ENCODE measurements at regions not wholly inside any gene's neighbourhood (a gene's known extent, or its start where the extent isn't known, plus 50 kb on each side); places are given as distances from the start of the nearest gene placed in this dataset.

DNA sequence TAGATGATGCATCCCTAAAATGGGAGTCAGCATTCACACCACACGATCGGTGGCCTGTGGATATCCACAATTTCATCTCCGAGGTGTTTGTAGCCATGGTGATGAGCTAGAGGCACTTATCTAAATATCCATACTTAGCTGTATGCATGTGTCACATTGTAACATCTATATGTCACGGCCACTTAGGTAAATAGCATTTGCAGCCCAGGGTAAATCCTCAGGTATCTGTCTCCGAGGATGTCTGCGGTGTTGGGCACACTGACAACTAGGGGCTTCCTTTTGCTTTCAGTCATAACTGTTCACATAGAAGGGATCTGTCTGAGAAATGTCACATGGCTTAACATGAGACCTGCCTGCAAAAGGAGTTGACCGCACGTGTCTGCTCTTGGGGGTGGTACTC lies 455.2 kb upstream of the ZFHX3 start:
- Histone ChIP-seq H3K9me3 (ENCODE audit: insufficient read depth, low read length) (no peaks in the 10 kb centered on the region), H4K20me1 (ENCODE audit: insufficient read depth, low read length) (no peaks in the 10 kb centered on the region), H3K4me2 (ENCODE audit: low read length) (no peak overlapping the region), H3K4me1 (ENCODE audit: low read length) (no peaks in the 10 kb centered on the region), H3K36me3 (replicated peaks; ENCODE audit: low read depth, low read length) (no peaks in the 10 kb centered on the region), H3K27me3 (ENCODE audit: low read depth, low read length) (peaks cover 9% of the 10 kb centered on the region; the same call in 1 of the 2 replicates), H3K9ac (ENCODE audit: low read length) (no peak overlapping the region), H3K79me2 (ENCODE audit: low read length) (no peaks in the 10 kb centered on the region), H2AFZ (ENCODE audit: low read depth, low read length) (no peak overlapping the region), H3K4me3 (ENCODE audit: low read length) (no peak overlapping the region), H3K27ac (ENCODE audit: low read length) (no peak overlapping the region)
- no peak for TF ChIP-seq EZH2phosphoT487 (IDR thresholded peaks at IDR 0.05; ENCODE audit: low read depth)
- TF ChIP-seq, protein P1, sequence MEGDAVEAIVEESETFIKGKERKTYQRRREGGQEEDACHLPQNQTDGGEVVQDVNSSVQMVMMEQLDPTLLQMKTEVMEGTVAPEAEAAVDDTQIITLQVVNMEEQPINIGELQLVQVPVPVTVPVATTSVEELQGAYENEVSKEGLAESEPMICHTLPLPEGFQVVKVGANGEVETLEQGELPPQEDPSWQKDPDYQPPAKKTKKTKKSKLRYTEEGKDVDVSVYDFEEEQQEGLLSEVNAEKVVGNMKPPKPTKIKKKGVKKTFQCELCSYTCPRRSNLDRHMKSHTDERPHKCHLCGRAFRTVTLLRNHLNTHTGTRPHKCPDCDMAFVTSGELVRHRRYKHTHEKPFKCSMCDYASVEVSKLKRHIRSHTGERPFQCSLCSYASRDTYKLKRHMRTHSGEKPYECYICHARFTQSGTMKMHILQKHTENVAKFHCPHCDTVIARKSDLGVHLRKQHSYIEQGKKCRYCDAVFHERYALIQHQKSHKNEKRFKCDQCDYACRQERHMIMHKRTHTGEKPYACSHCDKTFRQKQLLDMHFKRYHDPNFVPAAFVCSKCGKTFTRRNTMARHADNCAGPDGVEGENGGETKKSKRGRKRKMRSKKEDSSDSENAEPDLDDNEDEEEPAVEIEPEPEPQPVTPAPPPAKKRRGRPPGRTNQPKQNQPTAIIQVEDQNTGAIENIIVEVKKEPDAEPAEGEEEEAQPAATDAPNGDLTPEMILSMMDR (IDR thresholded peaks at IDR 0.05; ENCODE audit: low read depth, low read length): no peak

DNA sequence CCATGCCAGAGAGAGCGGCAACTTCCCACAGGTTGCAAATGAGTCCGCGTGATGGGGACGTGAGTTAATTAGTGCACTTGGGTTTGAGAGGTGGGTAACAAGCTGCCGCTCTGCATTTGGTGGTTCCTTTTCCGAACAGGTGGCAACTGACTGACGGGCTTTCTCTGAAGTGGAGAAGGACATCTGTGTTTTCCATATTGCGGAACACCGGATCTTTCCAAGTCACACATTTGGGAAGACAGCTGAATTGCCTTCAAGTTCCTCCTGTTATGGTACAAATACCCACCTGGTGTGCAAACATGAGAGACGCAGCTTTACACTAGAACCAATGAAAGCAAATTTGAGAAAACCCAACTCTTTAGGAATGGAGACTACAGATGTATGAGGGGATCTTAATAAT lies 451.3 kb upstream of the ZFHX3 start:
- Histone ChIP-seq H3K27me3 (ENCODE audit: low read depth, low read length) (peaks cover 9% of the 10 kb centered on the region; the same call in 1 of the 2 replicates), H2AFZ (ENCODE audit: low read depth, low read length) (no peak overlapping the region), H3K79me2 (ENCODE audit: low read length) (no peaks in the 10 kb centered on the region), H3K36me3 (replicated peaks; ENCODE audit: low read depth, low read length) (no peaks in the 10 kb centered on the region), H3K4me3 (ENCODE audit: low read length) (no peak overlapping the region), H3K27ac (ENCODE audit: low read length) (no peak overlapping the region), H3K4me2 (ENCODE audit: low read length) (no peak overlapping the region), H3K9me3 (ENCODE audit: insufficient read depth, low read length) (no peaks in the 10 kb centered on the region), H3K4me1 (ENCODE audit: low read length) (no peaks in the 10 kb centered on the region), H4K20me1 (ENCODE audit: insufficient read depth, low read length) (no peaks in the 10 kb centered on the region), H3K9ac (ENCODE audit: low read length) (no peak overlapping the region)
- TF ChIP-seq, protein P1 (IDR thresholded peaks at IDR 0.05; ENCODE audit: low read depth, low read length): no peak
- TF ChIP-seq EZH2phosphoT487 (IDR thresholded peaks at IDR 0.05; ENCODE audit: low read depth): no peak

DNA sequence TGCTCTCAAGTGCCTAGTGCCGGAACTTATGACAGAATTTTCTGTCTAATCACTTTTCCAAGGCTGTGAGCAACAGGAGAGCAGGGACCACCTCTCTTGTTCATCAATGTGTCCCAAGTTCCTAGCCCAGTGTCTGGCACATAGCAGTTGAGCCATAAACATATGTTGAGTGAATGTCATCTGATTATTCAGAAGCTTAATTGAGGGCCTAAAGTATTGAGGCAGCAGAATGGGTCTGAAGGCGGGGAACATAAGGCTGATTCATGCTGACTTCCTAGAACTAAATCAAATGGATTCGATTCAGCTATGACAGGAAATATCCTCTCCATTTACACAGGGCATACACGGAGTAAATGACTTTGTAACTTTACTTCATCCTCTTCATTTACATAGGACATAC lies 438.0 kb upstream of the ZFHX3 start:
- H3K9me3 ChIP-seq (ENCODE audit: insufficient read depth, low read length): no peaks in the 10 kb centered on the region
- TF ChIP-seq, protein P1 (IDR thresholded peaks at IDR 0.05; ENCODE audit: low read depth, low read length): no peak
- no peak for TF ChIP-seq EZH2phosphoT487 (IDR thresholded peaks at IDR 0.05; ENCODE audit: low read depth)

DNA sequence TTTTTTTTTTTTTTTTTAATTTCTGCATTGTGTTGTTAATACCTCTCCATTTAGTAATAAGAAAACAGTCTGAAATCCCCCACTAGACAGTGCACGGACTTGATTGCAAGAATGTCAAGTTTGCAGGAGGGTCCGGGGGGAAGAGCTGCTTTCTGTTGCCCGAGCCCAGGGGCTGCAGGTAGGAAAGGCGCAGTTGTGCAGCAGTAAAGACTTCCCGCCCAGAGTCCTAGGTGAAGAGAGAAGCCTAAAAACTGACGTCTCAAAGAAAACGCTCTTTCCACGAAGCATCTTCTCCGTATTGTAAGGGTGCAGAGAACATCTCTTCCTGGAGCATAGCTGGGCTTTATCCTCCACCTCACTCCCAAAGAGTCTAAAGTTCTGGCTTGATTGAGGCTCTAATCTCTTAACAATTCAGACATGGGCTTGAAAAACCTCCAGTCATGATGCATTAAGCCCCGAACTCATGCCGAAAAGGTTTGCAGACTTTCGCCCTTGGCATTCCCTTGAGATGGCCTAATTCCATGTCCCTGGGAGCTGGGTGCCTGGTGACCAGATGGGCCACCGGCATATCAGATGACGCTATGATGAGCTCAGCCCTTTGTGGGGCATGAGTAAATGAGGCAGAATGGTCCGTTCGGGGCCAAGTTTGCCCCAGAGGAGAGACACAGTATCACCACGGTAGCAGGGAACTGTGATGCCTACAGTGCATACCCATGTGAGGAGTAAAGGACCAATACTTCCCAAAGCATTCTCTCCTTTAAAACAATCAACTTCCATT lies 436.2 kb upstream of the ZFHX3 start:
- H4K20me1 ChIP-seq (ENCODE audit: insufficient read depth, low read length): no peaks in the 10 kb centered on the region
- TF ChIP-seq, protein P1 (IDR thresholded peaks at IDR 0.05; ENCODE audit: low read depth, low read length): no peak
- TF ChIP-seq EZH2phosphoT487 (IDR thresholded peaks at IDR 0.05; ENCODE audit: low read depth): no peak
- H3K27ac ChIP-seq (ENCODE audit: low read length): no peak overlapping the region
- no peaks in the 10 kb centered on the region for H3K79me2 ChIP-seq (ENCODE audit: low read length)
- H3K9ac ChIP-seq (ENCODE audit: low read length): no peak overlapping the region
- H3K9me3 ChIP-seq (ENCODE audit: insufficient read depth, low read length): no peaks in the 10 kb centered on the region
- no peaks in the 10 kb centered on the region for H3K36me3 ChIP-seq (replicated peaks; ENCODE audit: low read depth, low read length)
- H3K27me3 ChIP-seq (ENCODE audit: low read depth, low read length): peaks cover 17% of the 10 kb centered on the region
- H3K4me1 ChIP-seq (ENCODE audit: low read length): no peaks in the 10 kb centered on the region
- no peak overlapping the region for H3K4me3 ChIP-seq (ENCODE audit: low read length)
- H2AFZ ChIP-seq (ENCODE audit: low read depth, low read length): no peak overlapping the region
- no peak overlapping the region for H3K4me2 ChIP-seq (ENCODE audit: low read length)

More for the DNA sequence above, 438.0 kb upstream of the ZFHX3 start:
- Histone ChIP-seq H3K27me3 (ENCODE audit: low read depth, low read length) (peaks cover 16% of the 10 kb centered on the region), H4K20me1 (ENCODE audit: insufficient read depth, low read length) (no peaks in the 10 kb centered on the region), H3K27ac (ENCODE audit: low read length) (no peak overlapping the region), H2AFZ (ENCODE audit: low read depth, low read length) (no peak overlapping the region), H3K9ac (ENCODE audit: low read length) (no peak overlapping the region), H3K4me3 (ENCODE audit: low read length) (no peak overlapping the region), H3K79me2 (ENCODE audit: low read length) (no peaks in the 10 kb centered on the region), H3K36me3 (replicated peaks; ENCODE audit: low read depth, low read length) (no peaks in the 10 kb centered on the region), H3K4me1 (ENCODE audit: low read length) (no peaks in the 10 kb centered on the region), H3K4me2 (ENCODE audit: low read length) (no peak overlapping the region)
